Esophagus muscularis mucosa (tissue), 4 donors: ENCODE measurements at regions not wholly inside any gene's neighbourhood (a gene's known extent, or its start where the extent isn't known, plus 50 kb on each side); places are given as distances from the start of the nearest gene placed in this dataset.
"Not testable (repeated sequence)": the region's sequence is repeated elsewhere in the genome, so short reads cannot be mapped to it uniquely, and the experiment has no call there.

Experiments used
- DNase-seq: peaks from one replicate; pipeline ENCODE4 v3.0.0-alpha.2; 2017; ENCODE audit errors: extremely low spot score
- H3K27ac ChIP-seq, 4 donors: fragments of 200-600 bp; sonication (generic); replicated peaks in 1 of 4; 1 replicate in 3 of 4; 2 replicates in 1 of 4; pipeline ENCODE4 v1.5.1; 2016 to 2019; ENCODE audit warnings: mild to moderate bottlenecking in 1 of 4
- H3K27me3 ChIP-seq, 4 donors: fragments of 200-600 bp; sonication (generic); one replicate each; pipeline versions ENCODE4 v1.5.1 to v1.6.0; 2016 to 2019
- H3K36me3 ChIP-seq, 4 donors: fragments of 200-600 bp; sonication (generic); one replicate each; pipeline ENCODE4 v1.5.1; 2016 to 2019
- H3K4me1 ChIP-seq, 4 donors: fragments of 200-600 bp; sonication (generic); one replicate each; pipeline ENCODE4 v1.5.1; 2016 to 2019
- H3K4me3 ChIP-seq, 4 donors: fragments of 200-600 bp; sonication (generic); 1 replicate in 2 of 4; 2 replicates in 2 of 4; pipeline ENCODE4 v1.5.1; 2016 to 2019; ENCODE audit warnings: mild to moderate bottlenecking in 4 of 4, moderate library complexity in 1 of 4
- H3K9me3 ChIP-seq, 4 donors: fragments of 200-600 bp; sonication (generic); 1 replicate in 3 of 4; 2 replicates in 1 of 4; pipeline ENCODE4 v1.5.1; 2016 to 2019
- CTCF ChIP-seq, 3 experiments: fragments of 200-600 bp in 2 of 3; fragments of 450-650 bp in 1 of 3; sonication (generic) in 2 of 3; IDR thresholded peaks; one replicate each; pipeline ENCODE4 v1.5.1; 2017 to 2019; ENCODE audit warnings: antibody characterized with exemption in 3 of 3, mild to moderate bottlenecking in 2 of 3, moderate library complexity in 1 of 3
- EP300 ChIP-seq: sonication (generic); formaldehyde crosslinking; IDR thresholded peaks from one replicate; pipeline ENCODE4 v1.6.1; 2017; ENCODE audit warnings: antibody characterized with exemption
- POLR2A ChIP-seq: fragments of 450-650 bp; IDR thresholded peaks from one replicate; pipeline ENCODE4 v1.6.1; 2017; ENCODE audit warnings: antibody characterized with exemption, moderate library complexity, mild to moderate bottlenecking, low read depth
- POLR2AphosphoS5 ChIP-seq, 2 donors: sonication (generic); formaldehyde crosslinking; IDR thresholded peaks; one replicate each; pipeline ENCODE4 v1.6.1; 2017; ENCODE audit warnings: antibody characterized with exemption in 2 of 2
- WGBS: methylation state at CpG from one replicate; pipeline ENCODE4 v1.1.5; 2018; 5-methylcytosine and 5-hydroxymethylcytosine counted together
- intact Hi-C: fragments of 100-400 bp; cut with DNase I; formaldehyde crosslinking; loops from one replicate; pipeline ENCODE4 v1.15.1; 2023

- no peak for DNase-seq
- 90% methylated on average over 2 of the region's 2 CpGs for WGBS
- no peak overlapping the region for H3K27ac ChIP-seq
- no peaks in the 10 kb centered on the region for H3K9me3 ChIP-seq
- no peak overlapping the region for H3K4me3 ChIP-seq
- no peaks in the 10 kb centered on the region for H3K27me3 ChIP-seq
- no peaks in the 10 kb centered on the region for H3K4me1 ChIP-seq
- TF ChIP-seq POLR2A (no peak), POLR2AphosphoS5 (IDR thresholded peaks at IDR 0.05) (no peak), CTCF (IDR thresholded peaks at IDR 0.05) (no peak), EP300 (no peak)
- intact Hi-C loops: no loop called here
- H3K36me3 ChIP-seq: no peaks in the 10 kb centered on the region
These were observed 675.7 kb upstream of the CHRM3 start for GRCh38 chr1:238710697-238711096.

DNA sequence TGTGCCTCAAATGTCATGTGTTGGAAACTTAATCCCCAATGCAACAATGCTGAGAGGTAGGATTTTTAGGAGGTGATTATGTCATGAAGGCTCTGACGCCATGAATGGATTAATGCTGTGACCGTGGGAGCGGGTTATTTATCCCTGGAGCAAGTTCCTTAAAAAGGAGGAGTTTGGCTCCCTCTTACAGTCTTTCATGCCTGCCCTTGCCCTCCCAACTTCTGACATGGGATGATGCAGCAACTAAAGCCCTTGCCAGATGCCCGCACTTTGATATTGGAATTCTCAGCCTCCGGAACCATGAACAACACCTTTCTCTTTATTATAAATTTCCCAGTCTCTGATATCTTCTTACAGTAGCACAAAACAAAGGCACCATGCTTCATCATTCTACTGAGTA is 685.3 kb upstream of the CHRM3 start:
- 86% methylated on average over 5 of the region's 5 CpGs for WGBS
- H3K27ac ChIP-seq: no peak overlapping the region
- intact Hi-C loops: no loop called here
- H3K9me3 ChIP-seq: no peaks in the 10 kb centered on the region
- no peaks in the 10 kb centered on the region for H3K4me1 ChIP-seq
- no peaks in the 10 kb centered on the region for H3K27me3 ChIP-seq
- H3K36me3 ChIP-seq: no peaks in the 10 kb centered on the region
- no peak for TF ChIP-seq EP300
- no peak for TF ChIP-seq CTCF (IDR thresholded peaks at IDR 0.05)
- TF ChIP-seq POLR2A: no peak
- no peak for TF ChIP-seq POLR2AphosphoS5 (IDR thresholded peaks at IDR 0.05)
- DNase-seq: no peak
- H3K4me3 ChIP-seq: no peak overlapping the region

GRCh38 chr1:238690415-238690814 is 696.0 kb upstream of the CHRM3 start:
- H3K4me1 ChIP-seq: peaks cover 0 to 3% (median 0%) of the 10 kb centered on the region in 4 donors
- DNase-seq: no peak
- H3K27me3 ChIP-seq: no peaks in the 10 kb centered on the region
- intact Hi-C loops: no loop called here
- no peaks in the 10 kb centered on the region for H3K9me3 ChIP-seq
- no peak overlapping the region for H3K27ac ChIP-seq
- no peak overlapping the region for H3K4me3 ChIP-seq
- TF ChIP-seq CTCF (IDR thresholded peaks at IDR 0.05) (no peak), POLR2AphosphoS5 (IDR thresholded peaks at IDR 0.05) (no peak), POLR2A (no peak), EP300 (no peak)
- H3K36me3 ChIP-seq: no peaks in the 10 kb centered on the region

- H3K36me3 ChIP-seq, H3K4me1 ChIP-seq, DNase-seq, H3K4me3 ChIP-seq, H3K27me3 ChIP-seq, intact Hi-C loops, H3K9me3 ChIP-seq, H3K27ac ChIP-seq: not testable (repeated sequence)
- no CpG with 5 or more reads among the region's 27 CpGs for WGBS
These were observed 701.8 kb upstream of the CHRM3 start for GRCh38 chr1:238684576-238684975.

DNA sequence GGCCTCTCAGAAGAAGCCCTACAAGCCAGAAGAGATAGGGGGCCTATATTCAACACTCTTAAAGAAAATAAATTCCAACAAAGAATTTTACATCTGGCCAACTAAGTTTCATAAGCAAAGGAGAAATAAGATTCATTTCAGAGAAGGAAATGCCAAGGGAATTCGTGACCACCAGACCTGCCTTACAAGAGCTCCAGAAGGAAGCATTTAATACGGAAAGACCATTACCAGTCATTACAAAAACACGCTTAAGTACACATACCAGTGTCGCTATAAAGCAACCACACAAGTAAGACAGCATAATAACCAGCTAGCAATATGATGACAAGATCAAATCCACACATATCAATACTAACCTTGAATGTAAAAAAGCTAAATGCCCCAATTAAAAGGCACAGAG is 704.9 kb upstream of the CHRM3 start:
- 93% methylated on average over 4 of the region's 4 CpGs for WGBS
- Histone ChIP-seq H3K4me3 (no peak overlapping the region), H3K4me1 (no peaks in the 10 kb centered on the region), H3K27ac (no peak overlapping the region), H3K36me3 (no peaks in the 10 kb centered on the region), H3K9me3 (no peaks in the 10 kb centered on the region), H3K27me3 (no peaks in the 10 kb centered on the region)
- TF ChIP-seq POLR2AphosphoS5 (IDR thresholded peaks at IDR 0.05): no peak
- no peak for TF ChIP-seq CTCF (IDR thresholded peaks at IDR 0.05)
- no peak for TF ChIP-seq POLR2A
- TF ChIP-seq EP300: no peak
- intact Hi-C loops: no loop called here
- no peak for DNase-seq
